Left forelimb (tissue), 1 donor: ENCODE measurements at regions not wholly inside any gene's neighbourhood (a gene's known extent, or its start where the extent isn't known, plus 50 kb on each side); places are given as distances from the start of the nearest gene placed in this dataset.

ENCODE experiments used
- DNase-seq: peaks from one replicate; pipeline ENCODE4 v3.0.0-alpha.2; 2018; ENCODE audit warnings: low spot score

- DNase-seq: no peak
These were observed 318.6 kb upstream of the CD180 start for GRCh38 chr5:67515020-67515689.

GRCh38 chr5:67512758-67513157, 316.2 kb upstream of the CD180 start:
- no peak for DNase-seq

GRCh38 chr5:67511911-67512310, 315.3 kb upstream of the CD180 start:
- DNase-seq: no peak

- DNase-seq: no peak
These were observed 313.6 kb upstream of the CD180 start for GRCh38 chr5:67510204-67510603.

GRCh38 chr5:67509402-67510186, 313.0 kb upstream of the CD180 start:
- no peak for DNase-seq

- no peak for DNase-seq
These were observed 309.6 kb upstream of the CD180 start for GRCh38 chr5:67506241-67506640.

GRCh38 chr5:67502951-67503350, 306.4 kb upstream of the CD180 start:
- DNase-seq: no peak

GRCh38 chr5:67496051-67496450, 299.5 kb upstream of the CD180 start:
- DNase-seq: no peak

GRCh38 chr5:67495072-67495471, 298.5 kb upstream of the CD180 start:
- DNase-seq: no peak

GRCh38 chr5:67494186-67494855, 297.7 kb upstream of the CD180 start:
- peak; percentile 68 for DNase-seq

GRCh38 chr5:67493676-67494075, 297.1 kb upstream of the CD180 start:
- no peak for DNase-seq

- DNase-seq: no peak
These were observed 294.1 kb upstream of the CD180 start for GRCh38 chr5:67490543-67491321.

- no peak for DNase-seq
These were observed 292.3 kb upstream of the CD180 start for GRCh38 chr5:67488885-67489284.

GRCh38 chr5:67487862-67488261, 291.3 kb upstream of the CD180 start:
- no peak for DNase-seq

- DNase-seq: no peak
These were observed 286.9 kb upstream of the CD180 start for GRCh38 chr5:67483453-67484030.

GRCh38 chr5:67481362-67481761, 284.8 kb upstream of the CD180 start:
- DNase-seq: no peak

- DNase-seq: no peak
These were observed 281.7 kb upstream of the CD180 start for GRCh38 chr5:67478337-67478736.

GRCh38 chr5:67476995-67477394, 280.4 kb upstream of the CD180 start:
- no peak for DNase-seq

GRCh38 chr5:67476531-67476930, 279.9 kb upstream of the CD180 start:
- DNase-seq: no peak

GRCh38 chr5:67475489-67475888, 278.9 kb upstream of the CD180 start:
- no peak for DNase-seq

GRCh38 chr5:67474597-67475238, 278.1 kb upstream of the CD180 start:
- no peak for DNase-seq
